ENCODE measurements at regions not wholly inside any gene's neighbourhood (a gene's known extent, or its start where the extent isn't known, plus 50 kb on each side); places are given as distances from the start of the nearest gene placed in this dataset.

DNA sequence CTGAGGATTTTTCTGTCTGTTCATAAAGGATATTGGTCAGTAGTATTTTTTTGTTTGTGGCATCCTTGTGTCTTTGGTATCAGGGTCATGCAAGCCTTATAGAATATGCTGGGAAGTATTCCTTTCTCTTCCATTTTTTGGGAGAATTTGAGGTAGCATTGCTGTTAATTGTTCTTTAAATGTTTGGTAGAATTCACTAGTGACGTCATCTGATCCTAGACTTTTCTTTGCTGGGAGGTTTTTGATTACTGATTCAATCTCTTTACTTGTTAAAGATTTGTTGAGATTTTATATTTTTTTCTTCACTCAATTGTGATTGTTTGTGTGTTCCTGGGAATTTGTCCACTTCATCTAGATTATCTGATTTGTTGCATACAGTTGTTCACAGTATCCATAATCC is 234.4 kb upstream of the ATP6AP2 start:
- Histone ChIP-seq H3K27me3 (peaks cover 0 to 19% (median 0%) of the 10 kb centered on the region in 7 donors), H3K36me3 (no peaks in the 10 kb centered on the region), H3K4me1 (no peaks in the 10 kb centered on the region), H3K4me3 (no peak overlapping the region), H3K9me3 (peaks cover 0 to 27% (median 0%) of the 10 kb centered on the region in 11 donors), H3K27ac (no peak overlapping the region)
- intact Hi-C loops (cut with DNase I) = no loop called here
- 81 to 91% methylated on average over 1 of the region's 1 CpG for WGBS, 2 donors
- TF ChIP-seq, protein P1, sequence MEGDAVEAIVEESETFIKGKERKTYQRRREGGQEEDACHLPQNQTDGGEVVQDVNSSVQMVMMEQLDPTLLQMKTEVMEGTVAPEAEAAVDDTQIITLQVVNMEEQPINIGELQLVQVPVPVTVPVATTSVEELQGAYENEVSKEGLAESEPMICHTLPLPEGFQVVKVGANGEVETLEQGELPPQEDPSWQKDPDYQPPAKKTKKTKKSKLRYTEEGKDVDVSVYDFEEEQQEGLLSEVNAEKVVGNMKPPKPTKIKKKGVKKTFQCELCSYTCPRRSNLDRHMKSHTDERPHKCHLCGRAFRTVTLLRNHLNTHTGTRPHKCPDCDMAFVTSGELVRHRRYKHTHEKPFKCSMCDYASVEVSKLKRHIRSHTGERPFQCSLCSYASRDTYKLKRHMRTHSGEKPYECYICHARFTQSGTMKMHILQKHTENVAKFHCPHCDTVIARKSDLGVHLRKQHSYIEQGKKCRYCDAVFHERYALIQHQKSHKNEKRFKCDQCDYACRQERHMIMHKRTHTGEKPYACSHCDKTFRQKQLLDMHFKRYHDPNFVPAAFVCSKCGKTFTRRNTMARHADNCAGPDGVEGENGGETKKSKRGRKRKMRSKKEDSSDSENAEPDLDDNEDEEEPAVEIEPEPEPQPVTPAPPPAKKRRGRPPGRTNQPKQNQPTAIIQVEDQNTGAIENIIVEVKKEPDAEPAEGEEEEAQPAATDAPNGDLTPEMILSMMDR (IDR thresholded peaks at IDR 0.05) = no peak
- no peak for DNase-seq
- no peak for ATAC-seq

- WGBS, 2 donors = 94% methylated on average over 12 of the region's 12 CpGs
- DNase-seq (no peak), ATAC-seq (no peak)
- Histone ChIP-seq H3K36me3 (no peaks in the 10 kb centered on the region), H3K4me3 (no peak overlapping the region), H3K27me3 (peaks cover 0 to 7% (median 0%) of the 10 kb centered on the region in 7 donors), H3K4me1 (no peaks in the 10 kb centered on the region), H3K27ac (no peak overlapping the region), H3K9me3 (peaks cover 0 to 27% (median 0%) of the 10 kb centered on the region in 11 donors)
- intact Hi-C loops (cut with DNase I) = no loop called here
- TF ChIP-seq, protein P1 (IDR thresholded peaks at IDR 0.05) = no peak
Observed at GRCh38 chrX:40343319-40343718, 237.5 kb upstream of the ATP6AP2 start.

DNA sequence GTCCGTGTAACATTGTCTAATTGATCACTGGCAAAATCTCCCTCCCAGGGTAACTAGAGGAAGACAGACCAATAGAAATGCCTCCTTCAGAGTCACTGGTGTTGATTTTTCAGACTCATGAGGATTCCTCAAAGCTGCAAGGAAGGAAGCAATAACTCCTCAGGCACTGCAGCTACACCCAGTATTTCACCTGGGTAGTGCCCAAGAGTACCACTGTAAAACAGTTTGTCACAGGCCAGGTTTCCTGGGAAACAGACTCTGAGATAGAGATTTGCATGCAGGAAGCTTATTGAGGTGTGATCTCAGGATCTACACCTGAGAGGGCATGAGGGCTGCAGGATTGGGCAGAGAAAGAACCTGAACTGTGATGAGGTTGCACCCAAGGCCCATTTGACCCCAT is 240.7 kb upstream of the ATP6AP2 start:
- ATAC-seq = no peak
- Histone ChIP-seq H3K9me3 (peaks cover 0 to 9% (median 0%) of the 10 kb centered on the region in 11 donors), H3K36me3 (no peaks in the 10 kb centered on the region), H3K27me3 (peaks cover 0 to 11% (median 0%) of the 10 kb centered on the region in 7 donors), H3K4me1 (no peaks in the 10 kb centered on the region), H3K27ac (no peak overlapping the region), H3K4me3 (no peak overlapping the region)
- TF ChIP-seq, protein P1 (IDR thresholded peaks at IDR 0.05) = no peak
- intact Hi-C loops (cut with DNase I) = no loop called here
- DNase-seq = no peak
- WGBS, 2 donors = 74 to 86% methylated on average over 1 of the region's 1 CpG

- DNase-seq = no peak
- TF ChIP-seq, protein P1 (IDR thresholded peaks at IDR 0.05) = no peak
- Histone ChIP-seq H3K27ac (no peak overlapping the region), H3K36me3 (no peaks in the 10 kb centered on the region), H3K27me3 (peaks cover 0 to 13% (median 0%) of the 10 kb centered on the region in 7 donors), H3K4me3 (no peak overlapping the region), H3K9me3 (peaks cover 0 to 8% (median 0%) of the 10 kb centered on the region in 11 donors), H3K4me1 (no peaks in the 10 kb centered on the region)
- intact Hi-C loops (cut with DNase I) = no loop called here
- ATAC-seq = no peak
- WGBS, 2 donors = 89 to 97% methylated on average over 3 of the region's 3 CpGs
Observed at GRCh38 chrX:40333344-40333743, 235.6 kb upstream of the BCOR start.
